Activated T-cell treated with anti-CD3 and anti-CD28 coated beads, Interleukin-2, amount 50 U/mL, for 24 hours (primary cell): ENCODE measurements at regions not wholly inside any gene's neighbourhood (a gene's known extent, or its start where the extent isn't known, plus 50 kb on each side); places are given as distances from the start of the nearest gene placed in this dataset.

Experiments used
- DNase-seq: peaks from one replicate; pipeline ENCODE4 v3.0.0-alpha.2; 2020
- H3K27ac Mint-ChIP-seq: 2 replicates; pipeline ENCODE4 v1.8.0; 2020; ENCODE audit warnings: mild to moderate bottlenecking, mixed read lengths
- H3K27me3 Mint-ChIP-seq: 2 replicates; pipeline ENCODE4 v1.8.0; 2020; ENCODE audit warnings: mixed read lengths
- H3K36me3 Mint-ChIP-seq: 2 replicates; pipeline ENCODE4 v1.8.0; 2020; ENCODE audit warnings: low read depth, mixed read lengths
- H3K4me1 Mint-ChIP-seq: 2 replicates; pipeline ENCODE4 v1.8.0; 2020; ENCODE audit warnings: low read depth, mixed read lengths
- H3K4me3 Mint-ChIP-seq: 2 replicates; pipeline ENCODE4 v1.8.0; 2020; ENCODE audit warnings: mild to moderate bottlenecking, moderate library complexity, mixed read lengths
- H3K9me3 Mint-ChIP-seq: 2 replicates; pipeline ENCODE4 v1.8.0; 2020; ENCODE audit warnings: mixed read lengths

DNA sequence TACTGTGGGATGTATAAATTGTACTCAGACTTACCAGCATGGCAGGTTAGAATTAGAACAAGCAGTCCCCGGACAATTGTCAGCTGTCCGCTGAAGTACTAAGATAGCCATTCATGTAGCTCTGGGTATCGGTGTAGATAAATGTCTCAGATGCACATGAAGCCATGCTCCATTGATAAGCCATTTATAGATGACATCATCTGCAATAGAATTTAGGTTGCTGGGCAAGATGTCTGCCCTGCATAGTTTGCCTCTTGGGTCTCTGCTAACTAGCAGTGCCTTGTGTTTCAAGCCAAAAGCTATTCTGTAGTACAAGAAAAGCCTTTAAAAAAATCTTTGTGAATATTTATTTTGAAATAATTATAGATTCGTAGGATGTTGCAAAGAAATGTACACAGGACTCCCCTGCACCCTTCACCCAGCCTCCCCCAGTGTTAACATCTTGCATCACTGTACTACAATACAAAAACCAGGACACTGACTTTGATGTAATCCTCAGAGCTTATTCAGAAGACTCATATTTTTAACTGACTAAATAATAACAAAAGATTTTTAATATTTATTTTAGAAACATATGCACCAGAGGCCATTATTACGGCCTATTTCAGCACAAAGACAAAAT, 220.6 kb upstream of the THRB start:
- no peak overlapping the region for H3K27ac Mint-ChIP-seq
- H3K9me3 Mint-ChIP-seq = no peaks in the 10 kb centered on the region
- no peaks in the 10 kb centered on the region for H3K36me3 Mint-ChIP-seq
- no peaks in the 10 kb centered on the region for H3K27me3 Mint-ChIP-seq
- no peak for DNase-seq
- no peaks in the 10 kb centered on the region for H3K4me1 Mint-ChIP-seq
- no peak overlapping the region for H3K4me3 Mint-ChIP-seq

DNA sequence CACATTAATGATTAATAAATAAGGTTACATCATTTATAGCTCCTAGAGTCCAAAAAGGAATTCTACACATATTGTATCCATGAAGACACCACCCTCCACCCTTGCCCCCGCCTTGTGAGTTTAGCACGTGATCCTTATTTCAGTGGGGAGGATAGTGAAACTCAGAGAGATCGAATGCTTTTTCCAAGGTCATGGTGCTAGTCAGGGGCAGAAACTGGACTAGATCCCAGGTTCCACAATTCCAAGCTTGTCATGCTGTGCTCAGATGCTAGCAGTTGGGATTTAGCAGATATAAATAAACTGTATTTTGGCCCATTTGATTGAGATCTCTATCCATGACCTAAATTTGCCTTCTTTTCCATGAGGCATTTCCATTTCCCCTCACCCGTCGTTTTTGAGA, 227.4 kb upstream of the THRB start:
- no peak for DNase-seq
- Mint-ChIP-seq H3K36me3 (no peaks in the 10 kb centered on the region), H3K27me3 (no peaks in the 10 kb centered on the region), H3K27ac (no peak overlapping the region), H3K4me3 (no peak overlapping the region), H3K9me3 (peaks cover 2% of the 10 kb centered on the region), H3K4me1 (no peaks in the 10 kb centered on the region)

DNA sequence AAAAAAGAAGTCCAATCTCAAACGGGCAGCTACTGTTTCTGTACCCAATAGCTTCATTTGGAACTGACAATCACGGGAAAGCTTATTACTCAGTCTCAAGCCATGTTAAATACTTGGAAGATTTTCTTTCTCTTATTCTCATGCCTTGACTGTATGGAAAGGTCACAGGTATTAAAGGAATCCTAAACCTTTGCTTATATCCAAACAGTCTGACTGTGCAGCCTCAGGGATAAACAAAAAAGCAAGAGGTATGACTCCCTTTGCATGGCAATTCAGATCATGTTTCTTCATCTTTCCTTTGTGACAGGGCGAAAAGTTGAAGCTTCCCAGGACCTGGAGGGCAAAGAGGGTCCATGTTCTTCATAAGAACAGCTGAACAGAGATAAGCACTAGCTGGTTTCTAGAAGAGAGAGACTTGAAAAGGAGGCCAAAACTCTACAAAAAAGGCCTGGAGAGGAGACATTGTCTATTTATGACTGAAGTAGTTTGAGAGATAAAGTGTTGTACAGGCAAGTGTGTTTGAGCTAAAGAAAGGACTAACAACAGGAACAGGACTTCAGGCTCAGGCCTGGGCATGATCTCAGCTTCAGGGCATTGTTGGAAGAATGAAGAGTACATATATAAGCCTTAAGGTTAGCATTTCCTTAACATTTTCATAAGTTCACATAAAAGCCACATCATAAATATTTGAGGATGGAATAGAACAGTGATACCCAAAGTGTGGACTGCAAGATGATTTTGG, 231.0 kb upstream of the THRB start:
- Mint-ChIP-seq H3K27me3 (no peaks in the 10 kb centered on the region), H3K27ac (no peak overlapping the region), H3K4me3 (no peak overlapping the region), H3K9me3 (peaks cover 7% of the 10 kb centered on the region), H3K4me1 (no peaks in the 10 kb centered on the region), H3K36me3 (no peaks in the 10 kb centered on the region)
- DNase-seq = no peak

DNA sequence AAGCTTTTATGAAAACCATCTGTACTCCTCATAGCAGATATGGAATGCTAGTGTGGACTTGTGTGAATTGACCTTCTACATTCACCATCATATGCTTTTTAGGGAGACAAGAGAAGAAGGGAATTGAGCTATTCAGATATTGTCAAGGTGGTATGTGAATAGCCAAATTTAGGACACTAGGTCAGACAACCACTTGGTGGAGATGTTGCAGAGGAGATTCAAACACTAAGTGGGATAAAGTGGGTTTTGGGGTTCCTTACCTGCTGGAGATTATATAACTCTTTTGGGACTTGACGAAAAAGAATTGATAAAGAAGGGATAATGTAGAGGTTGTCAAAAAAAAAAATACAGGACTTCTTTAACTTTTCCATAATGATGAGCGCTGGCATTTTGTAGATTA, 231.8 kb upstream of the THRB start:
- H3K4me1 Mint-ChIP-seq = no peaks in the 10 kb centered on the region
- no peak for DNase-seq
- no peak overlapping the region for H3K27ac Mint-ChIP-seq
- H3K9me3 Mint-ChIP-seq = peaks cover 9% of the 10 kb centered on the region
- H3K27me3 Mint-ChIP-seq = no peaks in the 10 kb centered on the region
- H3K36me3 Mint-ChIP-seq = no peaks in the 10 kb centered on the region
- H3K4me3 Mint-ChIP-seq = no peak overlapping the region

DNA sequence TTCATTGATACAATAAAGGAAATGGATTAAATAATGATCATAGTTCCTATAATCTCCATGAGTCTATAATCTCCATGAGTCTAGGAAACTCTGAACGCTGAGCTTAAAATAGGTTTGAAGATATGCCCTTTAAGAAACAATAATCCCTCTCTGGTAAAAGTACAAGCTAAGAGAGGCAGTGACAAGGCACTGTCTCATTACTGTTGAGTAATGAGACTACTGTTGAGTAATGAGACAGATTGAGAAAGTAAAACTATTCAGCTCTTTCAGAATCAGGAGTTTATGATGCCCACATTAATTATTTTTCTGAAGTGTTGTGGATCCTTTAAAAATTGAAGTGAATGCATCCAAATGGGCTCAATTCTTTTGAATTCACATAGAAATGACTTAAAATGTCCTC, 235.5 kb upstream of the THRB start:
- Mint-ChIP-seq H3K36me3 (no peaks in the 10 kb centered on the region), H3K9me3 (peaks cover 7% of the 10 kb centered on the region), H3K27ac (no peak overlapping the region), H3K4me3 (no peak overlapping the region), H3K27me3 (no peaks in the 10 kb centered on the region), H3K4me1 (no peaks in the 10 kb centered on the region)
- DNase-seq = no peak

DNA sequence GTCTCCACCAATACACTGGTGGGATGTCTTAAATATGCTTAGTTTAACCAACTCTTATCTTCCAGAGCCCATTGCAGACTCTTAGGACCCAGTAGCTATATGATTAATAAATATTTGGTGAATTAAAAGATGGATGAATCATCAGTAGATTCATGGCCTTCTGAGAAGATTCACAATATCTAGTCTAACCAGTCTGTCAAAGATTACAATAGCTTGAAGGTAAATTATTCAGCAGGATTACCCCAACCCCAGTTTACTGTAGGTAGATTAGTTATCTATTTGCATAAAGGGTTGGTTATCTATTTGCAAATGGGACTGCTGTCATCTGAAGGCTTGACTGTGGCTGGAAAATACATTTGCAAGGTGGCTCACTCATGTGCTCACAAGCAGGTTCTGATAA, 239.4 kb upstream of the THRB start:
- H3K27me3 Mint-ChIP-seq = no peaks in the 10 kb centered on the region
- H3K27ac Mint-ChIP-seq = no peak overlapping the region
- no peaks in the 10 kb centered on the region for H3K36me3 Mint-ChIP-seq
- no peak for DNase-seq
- H3K4me3 Mint-ChIP-seq = no peak overlapping the region
- H3K4me1 Mint-ChIP-seq = no peaks in the 10 kb centered on the region
- H3K9me3 Mint-ChIP-seq = peaks cover 7% of the 10 kb centered on the region

DNA sequence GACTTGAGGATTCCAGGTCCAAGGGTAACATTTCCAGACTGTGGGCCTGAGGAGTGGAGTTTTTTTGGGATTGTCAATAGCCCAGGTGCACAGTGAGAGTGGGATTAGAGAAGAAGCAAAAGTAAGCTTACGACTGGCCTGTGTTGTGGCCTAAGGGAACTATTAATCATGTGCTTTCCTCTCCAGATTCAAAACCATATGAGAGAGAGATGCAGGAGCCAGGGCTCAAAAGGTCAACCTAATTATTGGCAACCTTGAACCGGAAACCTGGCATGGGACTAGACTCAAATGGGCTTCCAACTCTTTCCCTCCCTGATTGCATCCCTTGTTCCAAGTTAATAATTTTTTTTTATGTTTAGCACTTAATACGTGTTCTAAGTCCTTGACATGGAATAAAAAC, 242.1 kb upstream of the THRB start:
- H3K4me3 Mint-ChIP-seq = no peak overlapping the region
- no peak for DNase-seq
- no peaks in the 10 kb centered on the region for H3K27me3 Mint-ChIP-seq
- H3K4me1 Mint-ChIP-seq = no peaks in the 10 kb centered on the region
- no peaks in the 10 kb centered on the region for H3K36me3 Mint-ChIP-seq
- H3K27ac Mint-ChIP-seq = no peak overlapping the region
- no peaks in the 10 kb centered on the region for H3K9me3 Mint-ChIP-seq

DNA sequence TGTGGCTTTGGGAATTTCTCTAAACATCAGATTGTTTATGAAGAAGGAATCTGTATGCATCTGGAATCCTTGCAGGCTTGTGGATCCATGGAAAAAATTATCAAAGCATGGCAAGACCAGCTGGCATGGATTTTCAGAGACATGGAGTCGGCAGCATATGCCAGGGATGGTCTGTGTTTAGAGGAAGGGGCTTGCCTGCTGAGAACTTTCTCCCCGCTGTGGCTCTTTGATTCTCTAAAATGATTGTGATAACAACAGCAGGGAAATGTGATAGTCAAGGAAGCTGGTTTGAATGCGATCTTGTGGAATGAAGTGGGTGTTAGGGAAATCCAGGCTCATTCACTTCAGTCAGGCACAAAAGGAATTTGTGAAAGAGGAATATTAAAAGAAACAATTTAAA, 245.7 kb upstream of the THRB start:
- Mint-ChIP-seq H3K9me3 (no peaks in the 10 kb centered on the region), H3K27ac (no peak overlapping the region), H3K27me3 (no peaks in the 10 kb centered on the region), H3K4me1 (no peaks in the 10 kb centered on the region), H3K4me3 (no peak overlapping the region), H3K36me3 (no peaks in the 10 kb centered on the region)
- no peak for DNase-seq

DNA sequence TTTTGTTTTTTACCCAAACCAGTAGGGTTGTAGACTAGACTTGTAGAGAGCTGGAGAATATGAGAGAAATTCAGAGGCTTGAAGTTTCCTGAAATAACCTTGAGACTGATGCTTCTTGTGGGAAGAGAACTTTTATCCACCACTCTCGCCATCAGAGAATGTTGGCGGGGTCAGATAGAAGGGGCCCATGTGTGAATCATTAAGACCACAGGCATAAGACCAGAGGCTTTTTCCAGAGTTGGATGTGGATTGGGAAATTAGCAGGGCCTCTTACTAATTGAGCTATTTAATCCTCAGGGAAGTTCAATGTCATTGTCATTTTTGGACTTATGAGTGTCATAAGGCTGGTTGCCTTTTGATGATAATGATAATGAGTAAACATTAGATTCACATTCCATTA, 246.9 kb upstream of the THRB start:
- no peaks in the 10 kb centered on the region for H3K36me3 Mint-ChIP-seq
- DNase-seq = no peak
- H3K27me3 Mint-ChIP-seq = no peaks in the 10 kb centered on the region
- no peak overlapping the region for H3K27ac Mint-ChIP-seq
- H3K9me3 Mint-ChIP-seq = no peaks in the 10 kb centered on the region
- H3K4me3 Mint-ChIP-seq = no peak overlapping the region
- H3K4me1 Mint-ChIP-seq = no peaks in the 10 kb centered on the region

DNA sequence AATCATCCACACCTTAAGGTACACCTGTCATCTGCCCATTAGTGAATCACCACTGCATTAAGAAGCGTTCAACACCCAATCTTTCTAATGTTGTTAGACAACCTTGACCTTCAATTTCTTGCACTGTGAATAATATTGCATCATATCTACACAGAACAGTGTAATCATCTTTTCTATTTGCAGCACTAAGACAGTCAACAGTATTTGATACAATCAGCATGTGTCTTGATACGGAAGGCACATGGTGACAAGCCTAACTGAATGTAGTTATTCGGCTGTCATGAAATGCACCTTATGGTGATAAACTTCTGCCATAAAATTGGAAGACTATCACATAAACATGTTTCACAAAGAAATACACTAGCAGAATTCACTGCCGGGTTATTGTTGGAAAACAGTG, 253.9 kb upstream of the THRB start:
- Mint-ChIP-seq H3K36me3 (no peaks in the 10 kb centered on the region), H3K27ac (no peak overlapping the region), H3K4me3 (no peak overlapping the region), H3K9me3 (peaks cover 4% of the 10 kb centered on the region), H3K4me1 (no peaks in the 10 kb centered on the region), H3K27me3 (no peaks in the 10 kb centered on the region)
- no peak for DNase-seq

DNA sequence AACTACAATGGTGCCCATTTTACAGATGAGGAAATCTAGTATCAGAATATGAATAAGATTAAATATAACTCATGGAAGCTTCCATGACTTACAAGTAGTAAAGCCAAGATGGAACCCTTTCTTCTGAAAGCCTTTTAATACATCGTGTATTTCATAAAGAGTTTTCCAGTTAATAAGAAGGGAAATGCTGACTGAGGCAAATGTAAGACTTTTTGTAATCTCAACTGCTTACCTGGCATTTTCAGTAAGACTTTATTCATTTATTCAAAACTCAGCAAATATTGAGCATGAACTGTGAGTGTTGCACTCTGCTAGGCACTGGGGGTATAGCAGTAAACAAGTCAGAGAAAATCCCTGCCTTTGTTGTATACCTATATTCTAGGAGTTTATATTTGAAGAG, 256.4 kb upstream of the THRB start:
- no peaks in the 10 kb centered on the region for H3K4me1 Mint-ChIP-seq
- H3K27me3 Mint-ChIP-seq = no peaks in the 10 kb centered on the region
- H3K27ac Mint-ChIP-seq = no peak overlapping the region
- no peak overlapping the region for H3K4me3 Mint-ChIP-seq
- H3K36me3 Mint-ChIP-seq = no peaks in the 10 kb centered on the region
- no peak for DNase-seq
- H3K9me3 Mint-ChIP-seq = peaks cover 4% of the 10 kb centered on the region

DNA sequence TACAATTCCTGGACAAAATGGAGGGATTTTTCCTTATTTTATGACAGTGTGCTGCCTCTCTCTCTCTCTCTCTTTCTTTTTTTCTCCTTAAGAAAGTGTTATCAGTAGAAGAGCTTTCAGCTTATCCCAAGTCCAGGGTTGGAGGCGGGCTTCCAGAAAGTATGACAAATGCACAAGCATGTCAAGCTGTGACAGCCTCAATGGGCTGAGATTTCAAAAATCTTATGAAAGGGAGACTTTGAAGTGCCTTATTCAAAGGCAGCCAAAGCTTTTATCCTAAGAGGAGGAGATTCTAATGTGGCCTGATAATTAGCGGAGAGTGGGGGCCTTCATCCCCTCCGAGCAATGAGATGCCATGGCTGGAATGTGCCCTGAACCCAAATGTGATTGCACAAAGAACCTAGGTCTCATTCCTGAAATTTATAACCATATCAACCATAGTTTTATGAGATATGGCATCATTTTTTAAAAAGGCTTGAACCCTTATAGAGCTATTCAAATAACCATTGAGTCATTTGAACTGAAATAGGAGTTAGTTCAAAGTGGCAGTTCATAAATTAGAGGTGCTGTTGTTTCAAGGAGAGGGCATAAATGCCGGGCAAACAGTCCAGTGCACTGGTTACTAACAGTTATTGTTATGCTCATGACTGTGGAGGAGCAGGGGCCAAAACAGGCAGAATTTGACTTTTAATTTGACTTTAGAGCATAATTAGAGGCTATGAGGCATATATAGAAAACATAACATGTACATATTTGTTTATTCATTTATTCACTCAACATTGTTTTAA, 261.6 kb upstream of the THRB start:
- H3K4me3 Mint-ChIP-seq = no peak overlapping the region
- peaks cover 7% of the 10 kb centered on the region for H3K9me3 Mint-ChIP-seq
- H3K36me3 Mint-ChIP-seq = no peaks in the 10 kb centered on the region
- no peak for DNase-seq
- no peaks in the 10 kb centered on the region for H3K27me3 Mint-ChIP-seq
- H3K27ac Mint-ChIP-seq = no peak overlapping the region
- H3K4me1 Mint-ChIP-seq = no peaks in the 10 kb centered on the region

DNA sequence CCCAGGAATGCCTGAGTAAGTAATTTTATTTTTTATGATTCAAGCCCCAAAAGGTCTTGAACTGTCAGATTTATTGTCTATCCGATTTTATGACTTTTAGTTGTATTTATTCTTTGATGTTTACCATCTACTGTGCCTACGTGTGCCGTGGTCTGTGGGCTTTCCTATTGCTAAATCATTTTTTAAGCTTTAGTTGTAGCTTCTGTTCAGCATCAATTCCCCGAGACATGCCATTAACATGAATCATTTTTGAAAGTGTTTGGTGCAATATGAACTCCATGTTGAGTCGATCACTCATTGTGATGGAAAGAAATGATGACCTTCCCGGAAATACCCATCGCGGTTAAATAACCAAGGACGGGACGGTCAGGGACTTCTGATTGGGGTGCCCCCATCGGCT, 268.7 kb upstream of the THRB start:
- Mint-ChIP-seq H3K9me3 (peaks cover 2% of the 10 kb centered on the region), H3K36me3 (no peaks in the 10 kb centered on the region), H3K4me3 (no peak overlapping the region), H3K4me1 (no peaks in the 10 kb centered on the region), H3K27me3 (no peaks in the 10 kb centered on the region), H3K27ac (no peak overlapping the region)
- DNase-seq = no peak

DNA sequence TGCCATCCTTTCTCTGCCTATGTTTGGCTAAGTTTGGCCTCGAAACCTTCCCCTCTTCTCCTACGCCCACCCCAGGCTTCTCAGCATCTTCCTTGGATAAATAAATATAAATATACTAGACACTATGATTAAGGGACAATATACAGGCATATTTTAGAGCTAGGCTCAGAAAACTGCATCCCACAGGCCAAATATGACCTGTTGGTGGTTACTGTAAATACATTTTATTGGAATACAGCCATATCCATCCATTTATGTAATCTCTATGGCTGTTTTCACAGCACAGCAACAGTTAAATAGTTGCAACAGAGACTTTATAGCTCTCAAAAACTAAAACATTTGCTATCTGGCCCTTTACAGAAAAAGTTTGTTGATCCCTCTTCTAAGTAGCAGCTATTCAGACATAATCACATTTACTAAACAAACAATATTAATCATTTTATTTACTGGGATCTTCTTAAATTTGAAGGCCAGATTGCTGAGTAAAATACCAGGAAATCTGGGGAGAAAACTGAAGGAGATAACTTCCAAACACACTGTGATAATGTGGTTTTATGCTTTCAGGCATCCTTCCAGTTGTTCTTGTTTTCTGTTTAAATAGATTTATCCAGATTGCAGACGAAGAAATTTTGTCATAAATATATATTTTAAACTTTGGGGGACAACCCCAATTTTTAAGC, 269.7 kb upstream of the THRB start:
- Mint-ChIP-seq H3K27ac (no peak overlapping the region), H3K9me3 (peaks cover 2% of the 10 kb centered on the region), H3K4me3 (no peak overlapping the region), H3K36me3 (no peaks in the 10 kb centered on the region), H3K27me3 (no peaks in the 10 kb centered on the region), H3K4me1 (no peaks in the 10 kb centered on the region)
- no peak for DNase-seq

DNA sequence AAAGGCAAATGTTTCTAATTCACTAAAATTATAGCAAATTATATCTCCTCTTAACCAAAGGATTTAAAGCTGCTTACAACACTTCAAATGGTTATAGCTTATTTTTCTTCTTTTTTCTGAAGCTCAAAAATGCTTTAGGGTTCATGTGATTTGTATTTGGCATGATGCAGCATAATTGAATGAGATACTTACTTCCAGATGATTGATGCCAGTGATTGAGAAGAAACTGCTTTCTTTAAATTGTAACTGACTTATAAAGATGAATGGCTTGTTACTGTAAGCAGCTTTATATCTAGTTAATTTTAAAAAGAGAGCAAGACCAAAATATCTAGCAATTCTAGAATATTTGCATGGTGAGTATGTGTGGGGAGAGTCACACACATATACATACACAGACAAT, 270.7 kb upstream of the THRB start:
- H3K36me3 Mint-ChIP-seq = no peaks in the 10 kb centered on the region
- no peaks in the 10 kb centered on the region for H3K27me3 Mint-ChIP-seq
- H3K9me3 Mint-ChIP-seq = peaks cover 2% of the 10 kb centered on the region
- no peak for DNase-seq
- H3K4me1 Mint-ChIP-seq = no peaks in the 10 kb centered on the region
- no peak overlapping the region for H3K4me3 Mint-ChIP-seq
- no peak overlapping the region for H3K27ac Mint-ChIP-seq
